Stimulated activated CD4-positive, alpha-beta T cell treated with anti-CD3 and anti-CD28 coated beads, Interleukin-15, amount 100 ng/mL, for 24 hours (primary cell): ENCODE measurements at regions not wholly inside any gene's neighbourhood (a gene's known extent, or its start where the extent isn't known, plus 50 kb on each side); places are given as distances from the start of the nearest gene placed in this dataset.
A peak's percentile ranks its signal among the peaks of the same experiment; 100 is the strongest.

Source experiments
- DNase-seq: peaks from one replicate; pipeline ENCODE4 v3.0.0-alpha.2; 2020

DNA sequence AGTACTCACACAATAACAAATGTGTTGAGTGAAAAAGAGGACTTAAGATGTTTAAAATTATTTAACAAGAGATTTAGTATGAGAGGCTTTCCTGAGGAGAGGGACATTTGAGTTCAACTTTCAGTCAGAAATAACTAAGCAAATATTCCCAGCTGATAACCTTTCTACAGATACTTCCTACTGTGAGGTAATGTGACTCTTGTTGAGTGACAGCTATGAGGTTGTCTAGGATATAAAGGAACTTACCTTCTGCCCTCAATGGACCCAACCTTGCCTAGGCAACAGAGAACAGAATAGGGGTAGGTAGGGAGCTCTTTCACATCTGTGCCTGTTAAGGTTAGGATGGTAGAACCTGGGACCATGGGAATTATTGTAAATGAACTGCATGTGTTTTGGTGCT lies 54.7 kb downstream of the GLUD2 start:
- DNase-seq, result no peak

DNA sequence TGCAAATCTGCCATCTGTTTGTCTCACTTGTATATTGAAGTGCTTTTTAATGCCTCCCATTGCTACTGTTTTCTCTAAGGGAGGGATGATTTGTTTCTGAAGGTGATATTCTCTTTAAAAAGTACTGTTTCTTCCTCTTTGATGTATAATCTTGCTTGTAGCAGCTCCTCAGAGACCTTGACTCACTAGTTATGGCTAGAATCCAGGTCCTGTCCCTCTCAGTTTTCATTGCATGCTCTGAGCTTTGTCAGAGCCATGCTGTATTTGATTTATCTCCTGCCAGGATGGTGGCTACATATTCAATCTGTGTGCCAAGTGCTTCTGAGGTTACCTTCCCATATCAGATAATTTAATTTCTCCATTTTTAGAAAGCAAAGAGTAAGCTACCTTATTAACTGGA lies 56.0 kb downstream of the GLUD2 start:
- no peak for DNase-seq

DNA sequence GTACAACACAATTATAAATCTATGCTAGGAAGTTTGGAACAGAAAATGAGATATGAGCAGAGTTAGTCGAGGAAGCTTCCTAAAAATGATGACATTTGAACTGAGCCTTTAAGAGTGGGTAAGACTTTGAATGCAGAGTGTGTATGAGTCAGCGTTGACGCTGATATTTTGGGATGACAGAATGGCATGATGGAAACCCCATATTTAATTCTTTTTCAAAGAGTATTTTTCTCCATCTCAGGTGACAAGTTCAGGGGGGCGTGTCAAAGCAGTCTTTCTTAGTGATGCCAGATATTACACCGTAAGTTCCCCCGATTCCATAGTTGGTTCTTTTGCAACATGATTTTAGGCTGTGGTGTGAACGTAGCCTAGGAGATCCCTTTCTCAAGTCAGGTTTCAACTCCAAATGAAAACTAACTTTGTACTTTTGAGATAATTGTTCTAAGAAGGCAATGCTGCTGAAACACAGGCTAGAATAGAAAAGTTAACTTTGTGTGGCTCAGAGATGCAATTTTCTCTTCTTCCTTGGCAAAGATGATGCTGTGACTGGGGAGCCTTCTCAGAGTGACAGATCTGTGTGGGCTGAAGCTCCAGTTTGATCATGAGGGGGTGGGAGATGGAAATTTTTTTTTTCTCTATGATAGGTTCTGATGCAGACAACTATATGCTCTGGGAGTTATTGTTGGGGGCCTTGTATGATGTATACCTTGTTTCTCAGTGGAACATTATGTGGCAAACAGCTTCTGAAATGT lies 59.2 kb downstream of the GLUD2 start:
- DNase-seq, result peak; percentile 3

DNA sequence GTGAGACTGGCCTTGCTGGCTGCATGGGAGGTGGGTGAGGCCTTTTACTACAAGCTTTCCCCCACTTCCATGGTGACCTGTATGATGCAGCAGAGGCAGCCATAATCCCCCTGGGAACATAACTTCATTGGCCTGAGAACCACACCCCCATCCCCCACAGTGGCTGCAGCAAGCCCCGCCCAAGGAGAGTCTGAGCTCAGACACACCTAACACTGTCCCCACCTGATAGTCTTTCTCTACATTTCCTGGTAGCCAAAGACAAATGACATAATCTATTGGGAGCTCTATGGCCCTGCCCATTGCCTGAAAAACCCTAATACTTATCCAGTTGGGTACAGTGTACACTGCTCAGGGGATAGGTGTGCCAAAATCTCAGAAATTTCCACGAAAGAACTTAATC lies 62.6 kb downstream of the GLUD2 start:
- no peak for DNase-seq

DNA sequence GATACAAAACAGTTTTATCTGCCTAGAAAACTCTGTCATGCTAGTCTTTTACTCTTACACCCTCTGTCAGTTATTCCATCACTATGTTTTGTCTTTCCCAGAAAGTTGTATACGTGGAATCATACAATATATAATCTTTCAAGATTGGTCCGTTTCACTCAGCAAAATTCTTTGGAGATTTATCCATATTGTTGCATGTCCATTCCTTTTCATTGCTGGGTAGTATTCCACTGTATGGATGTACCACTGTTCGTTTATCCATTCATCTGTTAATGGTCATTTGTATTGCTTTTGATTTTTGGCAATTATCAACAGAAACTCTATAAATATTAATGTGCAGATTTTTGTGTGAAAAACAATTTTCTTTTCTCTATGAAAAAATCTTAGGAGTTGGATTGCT lies 63.1 kb downstream of the GLUD2 start:
- DNase-seq, result no peak

DNA sequence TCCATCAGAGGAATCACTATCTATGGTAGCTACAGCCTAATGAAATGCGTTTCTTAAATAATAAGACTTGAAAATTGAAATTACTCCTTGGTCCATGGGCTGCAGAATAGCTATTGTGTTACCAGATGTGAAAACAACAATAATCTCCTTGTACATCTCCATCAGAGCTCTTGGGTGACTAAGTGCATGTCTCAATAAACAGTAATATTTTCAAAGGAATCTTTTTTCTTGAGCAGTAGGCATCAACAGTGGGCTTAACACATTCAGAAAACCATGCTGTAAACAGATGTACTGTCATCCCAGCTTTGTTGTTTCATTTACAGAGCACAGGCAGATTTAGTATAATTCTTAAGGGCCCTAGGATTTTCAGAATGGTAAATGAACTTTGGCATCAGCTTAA lies 67.3 kb downstream of the GLUD2 start:
- no peak for DNase-seq

DNA sequence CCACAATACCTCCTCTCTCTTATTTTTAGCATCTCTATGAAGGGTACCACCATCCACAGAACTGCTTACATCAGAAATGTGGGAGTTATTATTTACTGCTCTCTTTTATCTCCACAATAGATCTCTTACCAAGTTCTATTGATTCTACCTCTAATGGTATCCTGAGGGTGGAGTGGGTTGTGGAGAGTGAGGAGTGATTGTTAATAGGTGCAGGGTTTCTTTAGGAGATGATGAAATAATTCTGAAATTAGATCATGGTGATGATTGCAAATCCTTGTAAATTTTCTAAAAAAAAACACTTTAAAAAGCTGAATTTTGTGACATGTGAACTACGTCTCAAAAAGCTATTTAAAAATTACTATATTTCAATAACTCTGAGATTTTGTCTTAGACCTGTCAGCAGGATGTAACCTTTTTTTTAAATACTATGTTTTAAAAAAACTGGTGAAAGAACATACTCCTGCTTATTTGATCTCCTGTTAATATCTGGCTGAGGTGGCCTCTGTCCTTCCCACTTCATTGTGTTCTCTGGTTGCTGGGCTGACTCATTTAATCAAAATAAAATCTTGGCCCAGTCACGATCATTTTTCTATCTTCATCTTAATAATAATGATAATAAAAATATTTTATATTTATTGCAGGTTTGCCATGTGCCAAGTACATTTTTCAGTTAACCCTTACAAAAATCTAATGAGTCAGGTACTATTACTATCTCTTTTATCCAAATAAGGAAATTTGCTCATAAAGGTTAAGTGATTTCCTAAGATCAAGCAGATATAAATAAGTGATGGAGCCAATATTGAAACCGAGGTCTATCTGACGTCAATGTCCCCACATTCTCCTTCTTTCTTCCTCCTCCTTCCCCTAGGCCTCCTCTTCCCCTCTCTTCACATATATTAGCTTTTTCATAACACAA lies 73.5 kb downstream of the GLUD2 start:
- no peak for DNase-seq

DNA sequence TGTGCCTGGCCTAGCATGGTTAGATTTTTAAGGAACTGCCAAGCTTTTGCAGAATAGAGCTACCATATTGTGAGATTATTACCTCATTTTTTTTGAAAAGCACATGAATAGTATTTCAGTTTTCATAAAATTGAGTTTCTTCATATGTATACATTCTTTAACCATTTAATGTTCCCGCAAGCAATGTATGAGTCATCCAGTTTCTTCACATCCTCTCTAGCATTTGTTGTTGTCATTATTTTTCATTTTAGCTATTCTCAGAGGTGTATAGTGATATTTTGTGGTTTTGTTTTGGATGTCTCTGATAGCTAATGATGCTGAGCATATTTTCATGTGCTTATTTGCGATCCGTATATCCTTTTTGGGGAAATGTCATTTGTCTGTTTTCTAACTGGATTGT lies 74.9 kb downstream of the GLUD2 start:
- DNase-seq, result no peak

DNA sequence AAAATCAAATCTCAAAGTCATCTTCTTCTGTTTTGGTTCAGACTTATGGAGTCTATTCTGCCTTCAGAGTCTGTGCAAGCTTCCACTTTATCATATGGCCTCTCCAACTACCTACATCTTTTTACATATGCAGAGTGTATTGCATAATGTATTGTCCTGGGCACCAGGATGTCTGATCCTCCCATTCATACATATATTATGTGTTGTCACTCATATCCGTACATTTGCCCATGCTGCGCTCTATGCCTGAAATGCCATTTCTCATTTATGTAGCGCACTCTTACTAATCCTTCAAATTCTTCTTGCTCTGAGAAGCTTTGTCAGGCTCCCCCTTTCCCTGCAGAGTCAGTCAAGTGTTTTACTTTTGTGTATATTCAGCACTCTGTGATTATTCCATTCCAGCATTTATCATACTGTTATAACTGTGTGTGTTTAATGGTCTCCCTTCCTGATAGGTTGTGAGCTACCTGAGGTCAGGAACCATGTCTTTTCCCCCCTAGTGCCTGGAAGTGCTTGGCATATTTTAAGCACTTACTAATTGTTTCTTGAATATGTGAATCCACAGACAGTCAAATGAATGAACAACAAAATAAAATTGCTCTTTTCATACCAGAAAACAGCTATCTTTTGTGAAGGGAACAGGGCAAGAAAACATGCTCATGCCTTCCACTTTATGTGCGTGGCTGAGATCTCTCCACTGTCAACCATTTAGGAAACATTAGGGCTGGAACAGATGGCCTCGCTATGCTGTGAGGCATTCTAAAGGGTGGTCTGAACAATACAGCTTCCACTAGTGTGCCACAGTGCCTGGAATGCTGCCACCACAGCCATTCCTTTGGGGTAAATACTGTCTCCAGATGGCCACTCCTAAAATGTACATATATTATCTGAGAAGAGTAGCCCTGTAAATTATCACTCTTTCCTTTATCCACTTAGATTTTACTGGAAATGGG lies 81.8 kb downstream of the GLUD2 start:
- no peak for DNase-seq

DNA sequence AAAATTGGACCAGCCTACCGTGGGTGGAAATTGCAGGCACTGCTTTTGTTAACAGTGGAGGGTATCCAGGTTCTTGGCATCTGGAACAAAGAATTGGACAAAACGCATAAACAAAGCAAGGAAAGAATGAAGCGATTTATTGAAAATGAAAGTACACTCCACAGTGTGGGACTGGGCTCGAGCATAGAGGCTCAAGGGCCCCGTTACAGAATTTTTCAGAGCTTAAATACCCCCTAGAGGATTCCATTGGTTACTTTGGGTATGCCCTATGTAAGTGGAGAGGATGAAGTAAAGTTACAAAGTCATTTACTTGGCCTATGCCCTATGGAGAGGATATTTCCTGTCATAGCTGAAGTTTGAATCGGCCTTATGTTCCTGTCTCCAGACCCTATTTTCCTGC lies 85.3 kb downstream of the GLUD2 start:
- DNase-seq, result no peak

DNA sequence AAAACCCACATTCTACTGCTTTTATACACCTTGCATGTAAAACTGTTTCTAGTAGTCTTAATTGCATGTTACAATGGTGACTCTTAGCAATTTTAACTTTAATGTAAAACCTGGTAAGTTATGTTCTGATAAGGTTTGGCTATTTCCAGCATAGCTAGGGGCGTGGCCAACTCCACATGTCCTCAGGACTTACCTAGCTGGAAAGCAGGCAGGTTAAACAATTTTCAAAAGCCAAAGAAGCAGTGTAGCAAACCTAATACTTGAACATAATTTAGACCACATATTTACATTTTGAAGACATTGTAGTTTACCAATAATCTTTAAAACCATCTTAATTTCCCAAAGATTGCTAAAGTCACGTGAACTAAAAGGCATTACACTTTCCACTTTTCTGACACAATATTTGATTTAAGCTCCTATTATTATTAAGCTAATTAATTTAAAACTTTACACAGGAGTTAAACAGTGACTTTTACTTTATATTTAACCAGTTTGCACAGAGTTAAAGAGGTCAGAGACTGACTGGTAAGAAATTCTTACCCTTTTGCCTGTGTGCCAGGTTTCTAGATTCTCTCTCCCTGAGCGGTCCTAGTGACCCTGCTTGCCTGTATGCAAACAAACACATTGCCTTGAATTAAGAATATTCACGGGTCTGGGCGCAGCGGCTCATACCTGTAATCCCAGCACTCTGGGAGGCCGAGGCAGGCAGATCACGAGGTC lies 88.2 kb downstream of the GLUD2 start:
- DNase-seq, result no peak

DNA sequence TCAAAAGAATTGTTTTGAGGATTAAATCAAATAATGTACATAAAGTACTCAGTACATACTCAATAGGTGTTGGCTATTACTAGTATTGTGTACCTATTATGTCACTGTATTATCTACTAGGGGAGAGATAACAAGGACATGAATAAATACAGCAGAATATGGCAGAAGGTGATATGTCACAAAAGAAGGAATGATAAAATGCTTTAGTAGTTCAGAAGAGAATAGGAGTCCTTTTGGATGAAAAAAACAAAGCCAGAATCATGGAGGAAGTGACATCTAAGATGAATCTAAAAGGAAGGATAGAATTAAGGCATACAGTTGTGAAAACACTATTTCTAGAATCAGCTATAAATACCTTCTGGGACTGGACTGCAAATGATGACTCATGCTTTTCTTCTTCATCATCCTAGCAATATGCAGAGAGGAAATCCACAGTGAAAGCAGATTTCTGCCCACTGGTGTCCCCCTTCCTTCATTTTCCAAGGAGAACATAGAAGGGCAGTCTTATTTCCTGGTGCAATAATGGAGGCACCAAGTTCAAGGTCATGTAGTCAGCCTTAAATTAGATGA lies 98.7 kb downstream of the GLUD2 start:
- no peak for DNase-seq

DNA sequence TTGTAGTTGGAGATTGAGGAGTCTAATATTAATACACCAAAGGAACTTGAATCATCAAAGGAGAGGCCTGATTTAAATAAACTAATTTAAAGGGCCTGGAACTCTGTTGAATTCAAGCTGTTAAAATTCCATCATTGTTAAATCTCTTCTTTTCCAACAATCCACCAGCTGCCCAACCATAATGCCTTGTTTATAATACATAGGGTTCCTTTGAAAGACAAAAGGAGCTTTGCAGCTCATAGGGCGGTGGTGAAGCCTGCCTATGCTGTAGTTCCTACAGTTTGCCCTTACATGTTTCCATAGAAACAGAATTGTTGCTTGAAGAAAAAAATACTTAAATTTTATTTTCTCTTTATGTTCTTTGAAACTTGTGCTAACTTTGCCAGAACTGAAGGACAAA lies 102.8 kb downstream of the GLUD2 start:
- no peak for DNase-seq

DNA sequence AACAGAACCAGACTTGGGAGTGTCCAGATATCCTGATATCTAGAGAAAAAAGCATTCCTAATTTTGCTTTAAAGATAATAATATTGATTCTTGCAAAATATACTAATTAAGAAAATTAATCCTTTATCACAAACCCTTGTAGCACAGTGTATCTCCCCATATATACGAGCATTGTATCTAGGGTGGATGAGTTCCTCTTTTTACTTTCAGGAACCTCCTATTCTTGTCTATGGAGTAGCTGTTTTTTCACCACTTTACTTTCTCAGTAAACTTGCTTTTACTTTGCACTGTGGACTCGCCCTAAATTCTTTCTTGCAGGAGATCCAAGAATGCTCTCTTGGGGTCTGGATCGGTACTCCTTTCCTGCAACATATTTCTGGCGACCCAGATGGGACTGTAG lies 103.9 kb downstream of the GLUD2 start:
- DNase-seq, result no peak

DNA sequence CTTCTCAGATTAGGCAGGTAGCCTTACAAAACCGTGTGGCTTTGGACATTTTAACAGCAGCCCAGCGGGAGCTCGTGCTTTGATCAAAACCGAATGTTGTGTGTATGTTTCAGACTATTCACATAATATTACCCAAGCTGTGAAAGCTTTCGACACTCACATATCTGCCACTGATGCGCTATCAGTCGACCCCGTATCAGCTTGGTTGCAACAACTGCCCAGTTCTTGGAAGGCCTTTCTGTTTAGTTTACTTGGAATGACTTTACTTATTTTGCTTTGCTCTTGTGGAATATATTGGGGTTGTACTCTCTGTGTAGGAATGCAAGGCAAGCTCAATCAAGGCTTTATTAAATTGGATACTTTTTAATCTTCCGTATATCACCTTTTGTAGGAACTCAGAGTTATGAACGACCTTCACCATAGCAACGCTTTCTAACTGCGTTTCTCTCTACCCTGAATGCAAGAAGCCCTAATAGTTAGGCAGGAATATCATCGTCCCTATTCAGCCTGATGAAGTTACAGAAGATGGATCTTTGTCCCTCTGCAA lies 107.5 kb downstream of the GLUD2 start:
- DNase-seq, result no peak

DNA sequence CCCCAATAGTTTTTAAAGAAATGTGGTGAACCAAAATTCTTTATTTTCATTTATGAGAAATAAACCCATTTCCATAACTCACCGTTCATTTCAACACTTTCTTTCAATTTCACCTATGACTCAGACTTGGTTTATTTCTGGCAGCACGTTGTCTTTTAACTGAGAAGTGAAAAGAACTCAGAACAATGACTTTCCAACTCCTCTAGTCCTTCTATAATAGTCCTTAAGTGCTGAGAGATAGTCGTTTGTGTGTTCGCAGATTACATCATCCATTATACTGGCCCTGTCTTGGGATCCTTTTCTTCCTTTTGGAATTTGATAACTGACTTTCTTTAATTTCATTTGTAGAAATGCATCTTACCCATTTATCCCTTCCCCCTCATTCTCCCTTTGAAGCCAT lies 113.6 kb downstream of the GLUD2 start:
- no peak for DNase-seq

DNA sequence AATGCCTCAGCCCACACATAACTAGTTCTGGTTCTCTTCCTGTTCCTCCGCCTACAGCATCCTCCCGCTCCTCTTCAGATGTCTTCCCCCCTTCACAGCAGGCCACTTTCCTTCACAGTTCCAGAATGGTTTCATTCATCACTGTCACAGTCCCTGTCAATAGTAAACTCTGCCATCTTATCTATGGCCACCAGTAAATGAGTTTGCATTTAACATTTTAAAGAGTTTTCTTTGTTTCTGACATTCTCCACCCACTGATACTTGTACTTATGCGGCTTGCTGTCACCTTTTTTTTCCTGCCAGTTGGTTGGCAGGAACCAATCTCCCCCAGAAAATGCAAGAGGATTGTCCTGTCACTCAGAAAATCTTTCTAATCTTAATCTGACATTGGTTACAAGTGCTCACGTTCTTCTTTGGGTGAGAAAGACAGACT lies 114.1 kb downstream of the GLUD2 start:
- peak; percentile 43 for DNase-seq

DNA sequence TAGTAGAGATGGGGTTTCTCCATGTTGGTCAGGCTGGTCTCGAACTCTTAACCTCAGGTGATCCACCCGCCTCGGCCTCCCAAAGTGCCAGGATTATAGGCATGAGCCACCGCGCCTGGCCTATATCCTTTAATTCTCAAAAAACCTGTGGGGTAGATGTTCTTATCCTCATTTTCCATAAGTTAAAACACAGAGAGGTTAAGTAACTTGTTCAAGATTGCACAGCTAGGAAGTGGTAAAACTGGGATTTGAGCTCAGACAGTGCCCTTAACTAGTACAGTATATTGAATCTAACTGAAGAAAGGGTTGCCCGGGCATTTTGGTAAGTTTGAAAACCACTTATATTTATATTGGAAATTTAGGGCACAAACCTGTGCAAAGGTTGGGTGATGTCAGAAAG lies 116.0 kb downstream of the GLUD2 start:
- DNase-seq, result no peak

DNA sequence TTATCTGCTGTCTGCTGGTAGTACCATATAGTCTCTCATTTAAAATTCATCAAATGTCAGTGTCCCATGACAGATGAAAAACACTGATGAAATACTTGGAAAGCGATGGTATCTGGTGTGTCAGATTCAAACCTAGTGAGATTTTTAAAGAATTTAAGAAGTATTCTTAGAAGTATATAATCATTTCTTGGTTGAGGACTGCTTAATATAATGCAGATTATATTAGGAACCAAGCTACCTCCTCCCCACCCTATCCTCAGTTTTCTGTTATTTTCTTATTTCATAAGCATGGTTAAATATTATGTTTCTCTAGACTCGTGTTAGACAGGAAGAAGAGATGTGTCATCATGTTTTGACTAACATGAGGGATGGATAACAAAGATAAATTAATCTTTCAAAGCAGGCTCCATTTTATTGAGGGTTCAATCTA lies 118.5 kb downstream of the GLUD2 start:
- no peak for DNase-seq

DNA sequence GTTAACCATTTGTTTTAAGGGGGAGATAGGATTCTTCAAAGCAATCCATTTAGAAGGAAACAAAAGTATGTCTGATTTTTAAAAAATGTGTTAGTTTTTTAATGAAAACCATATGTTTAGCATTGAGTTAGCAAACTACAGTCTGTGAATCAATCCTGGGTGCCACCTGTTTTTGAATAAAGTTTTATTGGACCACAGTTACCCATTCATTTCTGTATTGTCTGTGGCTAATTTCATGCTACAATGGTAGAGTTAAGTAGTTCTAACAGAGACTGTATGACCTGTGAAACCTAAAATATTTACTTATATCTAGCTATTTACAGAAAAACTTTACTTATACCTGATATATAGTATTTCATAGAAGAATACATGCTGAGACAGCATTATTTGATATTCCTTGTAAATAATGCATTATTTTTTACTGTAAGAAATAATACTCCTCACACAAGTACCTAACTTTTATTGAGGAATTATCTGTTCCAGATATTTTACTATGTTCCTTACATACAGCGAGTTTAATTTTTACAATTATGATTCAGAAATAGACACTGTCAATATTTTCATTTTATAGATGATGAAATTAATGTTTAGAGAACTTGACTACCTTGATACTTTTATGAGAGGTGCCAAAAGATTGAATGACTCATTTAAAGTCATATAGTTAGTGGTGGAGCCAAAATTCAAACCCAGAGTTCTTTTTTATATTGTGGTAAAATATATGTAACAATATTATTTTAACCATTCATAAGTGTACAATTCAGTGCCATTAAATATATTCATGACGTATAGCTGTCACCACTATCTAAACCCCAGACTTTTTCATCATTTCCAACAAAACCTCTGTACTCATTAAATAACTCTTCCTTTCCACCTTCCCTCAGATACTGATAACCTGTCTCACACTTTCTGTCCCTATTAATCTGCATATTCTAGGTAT lies 122.0 kb downstream of the GLUD2 start:
- no peak for DNase-seq

DNA sequence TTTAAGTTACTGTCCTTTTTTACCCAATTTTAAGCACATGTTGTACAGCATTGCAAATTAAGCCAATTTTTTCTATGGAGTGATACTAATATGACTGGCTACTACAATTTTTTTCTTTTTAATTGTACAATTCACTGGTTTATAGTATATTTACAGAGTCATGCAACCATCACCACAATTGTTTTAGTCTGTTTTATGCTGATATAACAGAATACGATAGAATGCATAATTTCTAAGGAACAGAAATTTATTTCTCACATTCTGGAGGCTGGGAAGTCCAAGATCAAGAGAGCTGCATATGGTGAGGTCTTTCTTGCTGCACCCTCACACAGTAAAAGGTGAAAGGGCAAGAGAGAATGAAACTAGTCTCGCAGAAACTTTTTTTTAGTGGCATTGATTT lies 125.3 kb downstream of the GLUD2 start:
- no peak for DNase-seq
